ENCODE measurements at regions not wholly inside any gene's neighbourhood (a gene's known extent, or its start where the extent isn't known, plus 50 kb on each side); places are given as distances from the start of the nearest gene placed in this dataset.
"Not testable (repeated sequence)": the region's sequence is repeated elsewhere in the genome, so short reads cannot be mapped to it uniquely, and the experiment has no call there.

- DNase-seq, result no peak
Measured at GRCh38 chr4:29243054-29243453, 1477.1 kb upstream of the PCDH7 start.

GRCh38 chr4:29243851-29244250, 1476.3 kb upstream of the PCDH7 start:
- DNase-seq, result no peak

- DNase-seq, result no peak
Measured at GRCh38 chr4:29259556-29259955, 1460.6 kb upstream of the PCDH7 start.

GRCh38 chr4:29262986-29263385, 1457.2 kb upstream of the PCDH7 start:
- DNase-seq, result no peak

- no peak for DNase-seq
Measured at GRCh38 chr4:29276150-29276549, 1444.0 kb upstream of the PCDH7 start.

- no peak for DNase-seq
Measured at GRCh38 chr4:29277381-29277780, 1442.8 kb upstream of the PCDH7 start.

GRCh38 chr4:29278585-29278984, 1441.6 kb upstream of the PCDH7 start:
- no peak for DNase-seq

- DNase-seq, result no peak
Measured at GRCh38 chr4:29289118-29289517, 1431.1 kb upstream of the PCDH7 start.

- no peak for DNase-seq
Measured at GRCh38 chr4:29295280-29295679, 1424.9 kb upstream of the PCDH7 start.

- no peak for DNase-seq
Measured at GRCh38 chr4:29304595-29304994, 1415.6 kb upstream of the PCDH7 start.

- DNase-seq, result no peak
Measured at GRCh38 chr4:29307256-29307655, 1412.9 kb upstream of the PCDH7 start.

- DNase-seq, result no peak
Measured at GRCh38 chr4:29307755-29308154, 1412.4 kb upstream of the PCDH7 start.

GRCh38 chr4:29309050-29309449, 1411.1 kb upstream of the PCDH7 start:
- no peak for DNase-seq

GRCh38 chr4:29310252-29310651, 1409.9 kb upstream of the PCDH7 start:
- no peak for DNase-seq

GRCh38 chr4:29311247-29311646, 1408.9 kb upstream of the PCDH7 start:
- DNase-seq, result no peak

GRCh38 chr4:29319663-29320340, 1400.4 kb upstream of the PCDH7 start:
- no peak for DNase-seq

GRCh38 chr4:29320947-29321620, 1399.1 kb upstream of the PCDH7 start:
- DNase-seq, result no peak

- no peak for DNase-seq
Measured at GRCh38 chr4:29326004-29326403, 1394.2 kb upstream of the PCDH7 start.

GRCh38 chr4:29326816-29327215, 1393.4 kb upstream of the PCDH7 start:
- DNase-seq, result no peak

GRCh38 chr4:29336861-29337260, 1383.3 kb upstream of the PCDH7 start:
- DNase-seq, result no peak

GRCh38 chr4:29372971-29373370, 1347.2 kb upstream of the PCDH7 start:
- DNase-seq, result no peak

- no peak for DNase-seq
Measured at GRCh38 chr4:29375716-29376115, 1344.5 kb upstream of the PCDH7 start.

GRCh38 chr4:29378237-29378636, 1341.9 kb upstream of the PCDH7 start:
- DNase-seq, result not testable (repeated sequence)

GRCh38 chr4:29390921-29391320, 1329.2 kb upstream of the PCDH7 start:
- no peak for DNase-seq

GRCh38 chr4:29405116-29405515, 1315.1 kb upstream of the PCDH7 start:
- no peak for DNase-seq
